SU-DHL-6 (cell line): ENCODE measurements at regions not wholly inside any gene's neighbourhood (a gene's known extent, or its start where the extent isn't known, plus 50 kb on each side); places are given as distances from the start of the nearest gene placed in this dataset.

Source experiments
- EZH2phosphoT487 ChIP-seq: fragments of 200-600 bp; sonication (generic), shearing (Covaris generic); conservative IDR thresholded peaks from 2 replicates; pipeline ENCODE4 v1.6.1; 2018; ENCODE audit warnings: mild to moderate bottlenecking, antibody characterized with exemption, low read length, moderate library complexity, mixed read lengths
- TF ChIP-seq, protein P1 (sequence below): fragments of 200-600 bp; sonication (generic); IDR thresholded peaks from one replicate; pipeline ENCODE4 v1.5.1; 2017; ENCODE audit warnings: antibody characterized with exemption, mild to moderate bottlenecking, low read length, moderate library complexity; ENCODE audit not compliant: insufficient read depth, poor library complexity, severe bottlenecking

DNA sequence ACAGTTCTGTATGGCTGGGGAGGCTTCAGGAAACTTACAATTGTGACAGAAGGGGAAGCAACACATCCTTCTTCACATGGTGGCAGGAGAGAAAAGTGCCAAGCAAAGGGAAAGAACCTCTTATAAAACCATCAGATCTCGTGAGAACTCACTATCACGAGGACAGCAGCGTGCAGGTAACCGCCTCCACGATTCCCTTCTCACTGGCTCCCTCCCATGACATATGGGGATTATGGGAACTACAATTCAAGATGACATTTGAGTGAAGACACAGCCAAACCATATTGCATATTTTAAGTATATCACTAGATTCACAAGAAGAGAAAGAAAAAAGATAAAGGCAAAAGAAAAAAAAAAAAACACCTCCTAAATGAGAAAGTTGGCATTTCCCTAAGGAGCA lies 431.9 kb upstream of the RGS17 start:
- TF ChIP-seq, protein P1, sequence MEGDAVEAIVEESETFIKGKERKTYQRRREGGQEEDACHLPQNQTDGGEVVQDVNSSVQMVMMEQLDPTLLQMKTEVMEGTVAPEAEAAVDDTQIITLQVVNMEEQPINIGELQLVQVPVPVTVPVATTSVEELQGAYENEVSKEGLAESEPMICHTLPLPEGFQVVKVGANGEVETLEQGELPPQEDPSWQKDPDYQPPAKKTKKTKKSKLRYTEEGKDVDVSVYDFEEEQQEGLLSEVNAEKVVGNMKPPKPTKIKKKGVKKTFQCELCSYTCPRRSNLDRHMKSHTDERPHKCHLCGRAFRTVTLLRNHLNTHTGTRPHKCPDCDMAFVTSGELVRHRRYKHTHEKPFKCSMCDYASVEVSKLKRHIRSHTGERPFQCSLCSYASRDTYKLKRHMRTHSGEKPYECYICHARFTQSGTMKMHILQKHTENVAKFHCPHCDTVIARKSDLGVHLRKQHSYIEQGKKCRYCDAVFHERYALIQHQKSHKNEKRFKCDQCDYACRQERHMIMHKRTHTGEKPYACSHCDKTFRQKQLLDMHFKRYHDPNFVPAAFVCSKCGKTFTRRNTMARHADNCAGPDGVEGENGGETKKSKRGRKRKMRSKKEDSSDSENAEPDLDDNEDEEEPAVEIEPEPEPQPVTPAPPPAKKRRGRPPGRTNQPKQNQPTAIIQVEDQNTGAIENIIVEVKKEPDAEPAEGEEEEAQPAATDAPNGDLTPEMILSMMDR: no peak
- TF ChIP-seq EZH2phosphoT487: no peak
